HUES6 (cell line): ENCODE measurements at regions not wholly inside any gene's neighbourhood (a gene's known extent, or its start where the extent isn't known, plus 50 kb on each side); places are given as distances from the start of the nearest gene placed in this dataset.
"Not testable (repeated sequence)": the region's sequence is repeated elsewhere in the genome, so short reads cannot be mapped to it uniquely, and the experiment has no call there.

Source experiments
- H3K27ac ChIP-seq: 2 replicates; pipeline ENCODE4 v1.7.0; 2013; ENCODE audit warnings: low read depth, mild to moderate bottlenecking, low read length, inconsistent platforms
- H3K27me3 ChIP-seq: 2 replicates; pipeline ENCODE4 v1.6.1; 2013; ENCODE audit warnings: low read length; ENCODE audit not compliant: control insufficient read depth, insufficient read depth
- H3K36me3 ChIP-seq: 2 replicates; pipeline ENCODE4 v1.6.1; 2013; ENCODE audit warnings: low read length; ENCODE audit not compliant: control insufficient read depth, insufficient read depth
- H3K4me1 ChIP-seq: 2 replicates; pipeline ENCODE4 v1.6.1; 2013; ENCODE audit warnings: low read length; ENCODE audit not compliant: control insufficient read depth, insufficient read depth
- H3K4me3 ChIP-seq: 2 replicates; pipeline ENCODE4 v1.5.1; 2013; ENCODE audit warnings: low read depth, low read length
- H3K9ac ChIP-seq: one replicate; pipeline ENCODE4 v1.6.1; 2013; ENCODE audit warnings: mild to moderate bottlenecking, low read length
- H3K9me3 ChIP-seq: 2 replicates; pipeline ENCODE4 v1.6.1; 2013; ENCODE audit warnings: low read depth, low read length; ENCODE audit not compliant: control insufficient read depth, insufficient read depth

GRCh38 chr2:11072550-11072949 lies 82.7 kb upstream of the SLC66A3 start:
- Histone ChIP-seq H3K27ac (no peak overlapping the region), H3K36me3 (no peaks in the 10 kb centered on the region), H3K27me3 (no peaks in the 10 kb centered on the region), H3K9ac (no peak overlapping the region), H3K4me1 (peaks cover 21% of the 10 kb centered on the region), H3K4me3 (no peak overlapping the region), H3K9me3 (no peaks in the 10 kb centered on the region; the same call in 1 of the 2 replicates)

DNA sequence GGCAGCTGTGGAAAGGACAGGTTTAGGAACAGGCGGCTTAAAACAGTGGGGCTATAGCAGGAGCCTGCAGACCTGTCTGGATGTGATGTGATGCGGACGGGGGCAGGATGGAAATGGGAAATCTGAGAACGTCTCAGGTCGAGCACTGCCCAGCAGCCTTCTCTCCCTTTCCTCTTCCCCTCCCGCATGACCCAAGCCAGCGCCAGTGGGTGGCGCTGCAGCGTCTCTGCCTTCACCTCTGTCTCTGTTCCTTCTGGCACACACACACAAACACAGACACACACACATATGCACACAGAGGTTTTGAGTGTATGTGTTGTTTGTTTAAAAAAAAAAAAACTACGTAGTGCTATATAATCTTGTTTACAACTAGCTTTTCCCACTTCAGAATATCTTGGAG lies 82.0 kb upstream of the SLC66A3 start:
- Histone ChIP-seq H3K27ac (no peak overlapping the region), H3K4me3 (no peak overlapping the region), H3K36me3 (no peaks in the 10 kb centered on the region), H3K9me3 (no peaks in the 10 kb centered on the region; the same call in 1 of the 2 replicates), H3K27me3 (no peaks in the 10 kb centered on the region), H3K4me1 (peaks cover 21% of the 10 kb centered on the region), H3K9ac (peak overlapping the region; percentile 10)

DNA sequence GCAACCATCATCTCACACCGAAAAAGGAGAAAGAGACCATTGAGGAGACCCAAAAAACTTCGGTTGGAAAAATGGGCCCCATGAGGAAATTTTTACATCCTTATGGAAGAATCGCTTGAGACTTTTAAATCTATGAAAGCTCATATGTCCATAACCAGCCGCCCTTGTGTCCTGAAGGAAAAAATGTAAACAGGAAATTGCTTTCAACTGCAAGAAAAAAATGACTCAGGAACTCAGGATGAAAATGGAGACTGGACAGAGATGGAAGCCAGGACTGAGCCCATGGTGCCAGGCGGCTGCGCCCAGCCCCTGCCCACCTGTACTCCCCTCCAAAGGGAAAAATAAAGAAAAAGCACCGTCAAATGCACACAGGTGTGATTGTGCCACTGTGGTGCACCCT lies 81.5 kb upstream of the SLC66A3 start:
- Histone ChIP-seq H3K27me3 (no peaks in the 10 kb centered on the region), H3K4me3 (no peak overlapping the region), H3K36me3 (no peaks in the 10 kb centered on the region), H3K4me1 (peaks cover 21% of the 10 kb centered on the region), H3K27ac (no peak overlapping the region), H3K9me3 (no peaks in the 10 kb centered on the region; the same call in 1 of the 2 replicates), H3K9ac (no peak overlapping the region)

GRCh38 chr2:11074246-11074820 lies 80.9 kb upstream of the SLC66A3 start:
- H3K9ac ChIP-seq = no peak overlapping the region
- H3K27ac ChIP-seq = no peak overlapping the region
- H3K9me3 ChIP-seq = no peaks in the 10 kb centered on the region; the same call in 1 of the 2 replicates
- H3K4me3 ChIP-seq = no peak overlapping the region
- peaks cover 21% of the 10 kb centered on the region for H3K4me1 ChIP-seq
- no peaks in the 10 kb centered on the region for H3K36me3 ChIP-seq
- no peaks in the 10 kb centered on the region for H3K27me3 ChIP-seq

DNA sequence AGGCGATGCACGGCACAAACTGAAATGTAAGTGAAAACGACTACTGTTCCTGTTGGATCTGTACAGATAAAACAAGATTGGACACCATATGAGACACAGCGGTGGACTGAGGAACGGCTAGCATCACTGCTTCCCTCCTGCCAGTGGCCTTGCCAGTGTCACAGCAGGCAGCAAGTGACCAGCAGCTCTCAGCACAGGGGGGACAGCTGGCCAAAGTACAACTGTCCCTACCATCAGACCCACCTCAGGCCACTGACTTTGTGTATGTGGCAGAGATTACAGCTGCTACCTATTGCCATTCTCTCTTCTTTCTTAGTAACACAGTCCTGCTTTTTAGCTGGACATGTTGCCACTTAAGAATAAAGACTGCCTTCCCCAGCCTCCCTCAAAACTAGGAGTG lies 80.0 kb upstream of the SLC66A3 start:
- H3K4me1 ChIP-seq = peaks cover 21% of the 10 kb centered on the region
- H3K9me3 ChIP-seq = no peaks in the 10 kb centered on the region; the same call in 1 of the 2 replicates
- H3K27me3 ChIP-seq = no peaks in the 10 kb centered on the region
- no peak overlapping the region for H3K27ac ChIP-seq
- H3K9ac ChIP-seq = no peak overlapping the region
- H3K4me3 ChIP-seq = no peak overlapping the region
- no peaks in the 10 kb centered on the region for H3K36me3 ChIP-seq

- Histone ChIP-seq H3K4me3 (no peak overlapping the region), H3K27ac (no peak overlapping the region), H3K9me3 (no peaks in the 10 kb centered on the region), H3K9ac (no peak overlapping the region), H3K27me3 (no peaks in the 10 kb centered on the region), H3K4me1 (peaks cover 7% of the 10 kb centered on the region; the same call in 1 of the 2 replicates), H3K36me3 (no peaks in the 10 kb centered on the region)
Observed at GRCh38 chr2:11077411-11077810, 77.9 kb upstream of the SLC66A3 start.

DNA sequence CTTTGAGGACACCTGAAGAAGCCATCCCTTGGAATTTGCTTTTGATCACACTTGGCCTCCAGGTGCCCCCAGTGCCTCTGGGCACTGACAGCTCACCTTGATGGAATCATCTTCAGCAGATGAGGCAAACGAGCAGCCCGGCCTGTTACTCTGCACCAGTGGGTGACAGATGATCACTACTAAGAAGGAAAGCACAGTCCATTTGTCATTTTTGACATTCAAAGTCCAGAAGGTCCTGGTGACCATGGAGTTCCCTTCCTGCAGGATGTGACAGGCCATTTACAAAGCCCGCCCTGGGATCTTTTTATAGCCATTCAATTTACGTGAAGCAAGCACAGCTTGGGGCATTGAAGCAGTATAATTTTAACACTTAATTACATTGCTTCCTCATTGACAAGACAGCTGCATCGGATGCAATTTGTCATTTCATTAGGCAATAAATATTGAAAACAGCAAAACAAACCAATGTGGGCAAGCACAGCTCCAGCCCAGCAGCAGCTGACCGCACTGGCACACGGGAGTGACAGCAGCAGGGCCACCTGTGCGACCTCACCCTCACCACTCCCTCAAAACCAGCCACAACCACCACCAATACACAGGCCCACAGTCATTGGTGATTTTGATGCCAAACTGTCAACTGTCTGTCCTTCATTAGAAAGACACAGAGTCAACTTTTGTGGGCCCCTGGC lies 76.0 kb upstream of the SLC66A3 start:
- Histone ChIP-seq H3K4me1 (no peaks in the 10 kb centered on the region), H3K27ac (no peak overlapping the region), H3K9me3 (no peaks in the 10 kb centered on the region; the same call in 1 of the 2 replicates), H3K36me3 (no peaks in the 10 kb centered on the region), H3K9ac (no peak overlapping the region), H3K27me3 (no peaks in the 10 kb centered on the region), H3K4me3 (no peak overlapping the region)

GRCh38 chr2:11080253-11081115 lies 74.8 kb upstream of the SLC66A3 start:
- Histone ChIP-seq H3K27ac (no peak overlapping the region), H3K9ac (no peak overlapping the region), H3K9me3 (no peaks in the 10 kb centered on the region; the same call in 1 of the 2 replicates), H3K4me1 (no peaks in the 10 kb centered on the region), H3K4me3 (no peak overlapping the region), H3K27me3 (no peaks in the 10 kb centered on the region), H3K36me3 (no peaks in the 10 kb centered on the region)

DNA sequence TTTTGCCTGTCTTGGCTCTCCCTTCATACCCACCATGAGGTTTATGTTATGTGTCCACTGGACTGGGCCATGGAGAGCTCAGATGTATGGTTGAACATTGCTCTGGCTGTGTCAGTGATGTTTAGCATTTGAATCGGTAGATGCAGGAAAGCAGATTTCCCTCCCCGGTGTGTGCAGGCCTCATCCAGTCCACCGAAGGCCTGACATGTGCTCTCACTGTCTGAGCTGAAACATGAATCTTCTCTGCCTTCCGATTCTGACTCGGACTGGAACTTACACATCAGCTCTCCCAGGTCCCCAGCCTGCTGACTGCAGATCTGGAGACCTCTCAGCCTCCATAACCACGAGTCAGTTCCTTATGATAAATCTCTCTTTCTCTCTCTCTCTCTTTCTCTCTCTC lies 72.4 kb upstream of the SLC66A3 start:
- H3K4me1 ChIP-seq = no peaks in the 10 kb centered on the region
- H3K9ac ChIP-seq = no peak overlapping the region
- no peaks in the 10 kb centered on the region for H3K27me3 ChIP-seq
- H3K36me3 ChIP-seq = no peaks in the 10 kb centered on the region
- H3K9me3 ChIP-seq = no peaks in the 10 kb centered on the region; the same call in 1 of the 2 replicates
- H3K27ac ChIP-seq = no peak overlapping the region
- no peak overlapping the region for H3K4me3 ChIP-seq

- H3K36me3 ChIP-seq, H3K9ac ChIP-seq, H3K27me3 ChIP-seq, H3K27ac ChIP-seq, H3K4me1 ChIP-seq, H3K4me3 ChIP-seq, H3K9me3 ChIP-seq: not testable (repeated sequence)
Observed at GRCh38 chr2:11088821-11089220, 66.4 kb upstream of the SLC66A3 start.

GRCh38 chr2:11090187-11090586 lies 65.1 kb upstream of the SLC66A3 start:
- H3K4me1 ChIP-seq = no peaks in the 10 kb centered on the region

More at GRCh38 chr2:11090187-11090586, 65.1 kb upstream of the SLC66A3 start:
- Histone ChIP-seq H3K36me3 (no peaks in the 10 kb centered on the region), H3K9me3 (no peaks in the 10 kb centered on the region), H3K27me3 (no peaks in the 10 kb centered on the region), H3K27ac (no peak overlapping the region), H3K9ac (no peak overlapping the region), H3K4me3 (no peak overlapping the region)
